Ishikawa (cell line): ENCODE measurements at regions not wholly inside any gene's neighbourhood (a gene's known extent, or its start where the extent isn't known, plus 50 kb on each side); places are given as distances from the start of the nearest gene placed in this dataset.

Source experiments
- CEBPB ChIP-seq: IDR thresholded peaks from 2 replicates; pipeline ENCODE4 v1.6.1; 2012
- CREB1 ChIP-seq: IDR thresholded peaks from 2 replicates; pipeline ENCODE4 v1.6.1; 2012; ENCODE audit warnings: low read depth
- EGR1 ChIP-seq: IDR thresholded peaks from 2 replicates; pipeline ENCODE4 v1.6.1; 2012
- EP300 ChIP-seq: IDR thresholded peaks from 2 replicates; pipeline ENCODE4 v1.6.1; 2012; ENCODE audit warnings: borderline replicate concordance
- FOXM1 ChIP-seq: IDR thresholded peaks from 2 replicates; pipeline ENCODE4 v1.6.1; 2012; ENCODE audit warnings: low read depth, borderline replicate concordance
- MAX ChIP-seq: IDR thresholded peaks from 2 replicates; pipeline ENCODE4 v1.6.1; 2012
- NFIC ChIP-seq: IDR thresholded peaks from 2 replicates; pipeline ENCODE4 v1.6.1; 2012
- RAD21 ChIP-seq: IDR thresholded peaks from 2 replicates; pipeline ENCODE4 v1.6.1; 2012; ENCODE audit warnings: low read depth
- REST ChIP-seq: IDR thresholded peaks from 2 replicates; pipeline ENCODE4 v1.6.1; 2012; ENCODE audit warnings: low read depth, mild to moderate bottlenecking
- TAF1 ChIP-seq: IDR thresholded peaks from 2 replicates; pipeline ENCODE4 v1.6.1; 2012; ENCODE audit warnings: low read depth, mild to moderate bottlenecking
- TCF12 ChIP-seq: IDR thresholded peaks from 2 replicates; pipeline ENCODE4 v1.6.1; 2012; ENCODE audit warnings: low read depth
- TEAD4 ChIP-seq: IDR thresholded peaks from 2 replicates; pipeline ENCODE4 v1.6.1; 2012
- USF1 ChIP-seq: IDR thresholded peaks from 2 replicates; pipeline ENCODE4 v1.6.1; 2012
- YY1 ChIP-seq: IDR thresholded peaks from 2 replicates; pipeline ENCODE4 v1.6.1; 2012; ENCODE audit warnings: low read depth
- ZBTB7A ChIP-seq: IDR thresholded peaks from 2 replicates; pipeline ENCODE4 v1.6.1; 2012; ENCODE audit warnings: low read depth

- TF ChIP-seq REST = no peak
- TF ChIP-seq MAX = no peak
- no peak for TF ChIP-seq ZBTB7A
- TF ChIP-seq NFIC = no peak
- TF ChIP-seq TCF12 = no peak
- TF ChIP-seq TAF1 = no peak
- no peak for TF ChIP-seq USF1
- TF ChIP-seq RAD21 = no peak
- no peak for TF ChIP-seq FOXM1
- no peak for TF ChIP-seq EP300
- no peak for TF ChIP-seq EGR1
- no peak for TF ChIP-seq YY1
- no peak for TF ChIP-seq CEBPB
Observed at GRCh38 chr2:12501469-12502158, 215.1 kb upstream of the TRIB2 start.

GRCh38 chr2:12502759-12503158 is 214.0 kb upstream of the TRIB2 start:
- no peak for TF ChIP-seq CEBPB
- TF ChIP-seq TCF12 = no peak

GRCh38 chr2:12504443-12504842 is 212.3 kb upstream of the TRIB2 start:
- TF ChIP-seq TEAD4 = no peak
- TF ChIP-seq ZBTB7A = no peak
- TF ChIP-seq REST = no peak

- TF ChIP-seq MAX (no peak), USF1 (no peak), TEAD4 (no peak), YY1 (no peak), TCF12 (no peak), RAD21 (no peak), CREB1 (no peak), FOXM1 (no peak), NFIC (no peak), EGR1 (no peak), TAF1 (no peak), EP300 (no peak), ZBTB7A (no peak), REST (no peak), CEBPB (no peak)
Observed at GRCh38 chr2:12506846-12507245, 209.9 kb upstream of the TRIB2 start.

- TF ChIP-seq TAF1 = no peak
- TF ChIP-seq YY1 = no peak
- no peak for TF ChIP-seq EGR1
- TF ChIP-seq ZBTB7A = no peak
- TF ChIP-seq TCF12 = no peak
- TF ChIP-seq USF1 = no peak
- no peak for TF ChIP-seq NFIC
- TF ChIP-seq CREB1 = no peak
- TF ChIP-seq EP300 = no peak
- no peak for TF ChIP-seq RAD21
- no peak for TF ChIP-seq REST
- TF ChIP-seq MAX = no peak
- no peak for TF ChIP-seq CEBPB
Observed at GRCh38 chr2:12507295-12507694, 209.4 kb upstream of the TRIB2 start.
